Amniotic stem cell (primary cell): ENCODE measurements at regions not wholly inside any gene's neighbourhood (a gene's known extent, or its start where the extent isn't known, plus 50 kb on each side); places are given as distances from the start of the nearest gene placed in this dataset.

Source experiments
- DNase-seq: peaks from one replicate; lab custom pipeline; 2025; lab: John Stamatoyannopoulos, UW

- no peak for DNase-seq
Measured at GRCh38 chr4:4693258-4693657, 151.4 kb upstream of the STX18 start.

GRCh38 chr4:4690854-4691253, 149.0 kb upstream of the STX18 start:
- no peak for DNase-seq

DNA sequence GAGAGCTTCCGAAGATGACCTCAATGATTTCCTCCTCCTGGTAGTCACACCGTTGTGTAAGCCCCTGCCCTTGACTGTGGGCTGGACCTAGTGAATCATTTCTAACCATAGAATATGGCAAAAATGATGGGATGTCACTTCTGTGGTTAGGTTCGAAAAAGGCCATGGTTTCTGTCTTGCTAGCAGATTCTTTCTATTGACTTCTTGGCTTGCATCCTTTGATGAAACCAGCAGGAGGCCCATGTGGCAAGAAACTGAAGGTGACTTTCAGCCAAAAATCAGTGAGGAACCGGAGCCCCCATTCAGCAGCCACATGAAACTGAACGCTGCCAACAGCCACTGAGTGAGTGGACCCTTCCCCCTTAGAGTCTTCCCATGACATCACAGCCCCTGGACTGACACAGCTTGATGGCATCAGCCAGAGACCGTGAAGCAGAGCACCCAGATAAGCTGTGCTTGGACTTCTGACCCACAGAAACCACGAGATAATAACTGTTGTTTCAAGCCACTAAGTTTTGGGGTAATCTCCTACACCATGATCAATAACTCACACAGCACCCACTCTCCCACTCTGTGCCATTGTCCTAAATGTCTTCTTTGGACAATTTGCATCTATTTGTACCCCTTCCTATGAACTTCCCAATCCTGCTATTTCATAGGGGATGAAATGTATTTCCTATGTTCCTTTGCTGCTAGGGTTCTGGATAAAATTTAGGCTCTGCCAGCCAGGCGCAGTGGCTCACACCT, 148.0 kb upstream of the STX18 start:
- DNase-seq = no peak

DNA sequence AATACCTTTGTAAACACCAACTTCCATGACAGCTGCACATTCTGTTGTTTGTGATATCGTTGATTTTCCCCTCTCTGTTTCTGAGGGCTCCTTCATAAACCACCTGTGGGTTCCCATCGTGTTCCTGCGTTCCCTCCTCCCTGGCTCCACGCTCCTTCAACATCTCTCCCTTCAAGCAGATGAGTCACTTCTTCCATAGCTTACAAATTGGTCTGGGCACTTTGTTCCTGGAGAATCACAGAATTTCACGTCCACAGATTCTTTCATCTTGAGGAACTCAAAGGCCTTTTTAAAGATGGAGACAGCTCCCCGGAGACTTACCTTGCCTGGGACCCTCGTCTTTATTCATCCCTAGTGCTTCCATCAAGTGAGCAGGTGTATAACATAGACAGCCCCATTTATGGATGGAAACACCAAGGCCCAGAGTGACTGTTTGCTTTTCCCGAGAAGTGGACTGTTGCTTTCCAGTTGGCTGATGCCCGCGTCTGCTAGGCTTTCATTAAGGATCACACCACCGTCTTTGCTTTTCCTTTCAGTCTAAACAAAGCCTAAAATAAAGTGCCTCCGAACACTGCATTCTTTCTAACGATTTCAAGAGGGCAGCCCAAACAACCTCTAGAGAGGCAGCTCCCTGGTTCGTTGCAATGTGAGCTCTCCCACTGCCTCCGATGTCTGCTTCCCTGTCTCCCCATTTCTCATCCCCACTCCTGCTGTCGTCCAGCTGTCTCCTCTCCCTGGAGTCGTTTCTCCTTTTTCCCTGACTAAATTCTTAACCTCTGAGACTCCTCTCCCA, 146.3 kb upstream of the STX18 start:
- DNase-seq = no peak

GRCh38 chr4:4687100-4687499, 145.3 kb upstream of the STX18 start:
- DNase-seq = no peak

- DNase-seq = no peak
Measured at GRCh38 chr4:4685810-4686795, 144.3 kb upstream of the STX18 start.

- DNase-seq = no peak
Measured at GRCh38 chr4:4681653-4682052, 139.8 kb upstream of the STX18 start.

- no peak for DNase-seq
Measured at GRCh38 chr4:4680758-4681157, 138.9 kb upstream of the STX18 start.

- DNase-seq = no peak
Measured at GRCh38 chr4:4680243-4680642, 138.4 kb upstream of the STX18 start.

DNA sequence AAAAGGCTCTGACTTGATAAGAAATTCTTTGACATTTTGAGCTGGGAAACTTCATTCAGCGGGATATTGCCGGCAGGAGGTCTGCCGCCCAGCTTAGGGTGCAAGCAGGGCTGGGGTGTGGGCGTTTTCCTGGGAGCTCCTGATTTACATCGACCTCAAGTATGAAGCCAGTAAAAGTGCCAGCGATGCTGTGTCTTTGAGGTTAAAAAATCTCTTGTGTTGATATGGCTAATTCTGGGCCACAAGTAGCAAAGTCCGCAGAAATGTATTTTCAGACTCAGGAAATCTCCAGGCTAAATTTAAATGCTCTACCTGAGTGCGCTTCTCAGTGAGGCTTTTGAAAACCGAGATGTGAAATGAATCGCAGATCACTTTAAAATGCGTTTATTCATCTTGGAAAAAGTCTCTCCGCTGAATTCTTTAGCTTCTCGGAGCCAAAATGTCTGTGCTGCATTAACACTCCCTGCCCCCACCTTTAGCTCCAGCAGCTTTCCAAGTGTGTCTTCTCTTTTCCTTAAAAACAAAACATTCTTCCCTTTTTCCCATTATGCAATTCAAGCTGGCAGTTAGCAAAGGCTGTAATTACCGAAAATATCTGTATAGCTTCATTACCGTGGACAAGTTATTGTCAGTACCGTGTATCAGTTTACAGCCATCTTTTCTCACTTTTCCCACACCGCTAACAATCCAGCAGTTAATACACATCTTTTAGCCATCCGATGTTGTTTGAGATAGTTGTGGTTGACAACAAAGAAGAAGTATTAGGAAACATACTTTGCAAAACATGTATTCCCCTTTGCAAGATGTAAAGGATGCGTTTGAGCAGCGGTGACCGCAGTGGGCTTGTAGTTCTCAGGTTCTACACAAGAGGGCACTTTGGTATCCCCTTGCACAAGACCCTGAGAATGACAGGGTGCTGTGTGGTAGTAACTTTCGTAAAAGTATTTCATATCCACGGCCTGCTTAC, 136.0 kb upstream of the STX18 start:
- DNase-seq = no peak

- no peak for DNase-seq
Measured at GRCh38 chr4:4675641-4676040, 133.8 kb upstream of the STX18 start.

DNA sequence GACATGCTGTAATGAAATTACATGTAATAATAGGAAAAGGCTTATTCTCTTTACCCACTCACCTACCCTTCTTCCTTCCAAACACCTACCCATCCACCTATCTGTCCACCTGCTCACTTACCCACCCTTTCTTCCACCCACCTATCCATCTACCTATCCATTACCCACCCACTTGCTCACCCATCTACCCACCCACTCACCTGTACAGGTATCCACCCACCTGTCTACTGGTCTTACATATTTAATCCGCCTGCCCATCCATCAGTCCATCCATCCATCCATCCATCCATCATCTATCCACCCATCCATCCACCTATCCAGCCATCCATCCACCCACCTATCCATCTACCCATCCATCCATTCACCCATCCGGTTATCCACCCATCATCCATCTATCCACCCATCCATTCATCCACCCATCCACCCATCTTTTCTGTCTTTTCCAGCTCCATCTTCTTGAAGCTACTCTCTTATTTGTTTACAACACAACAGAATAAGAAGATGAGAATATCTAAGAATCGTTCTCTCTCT, 133.3 kb upstream of the STX18 start:
- no peak for DNase-seq

- DNase-seq = no peak
Measured at GRCh38 chr4:4673070-4673469, 131.2 kb upstream of the STX18 start.

DNA sequence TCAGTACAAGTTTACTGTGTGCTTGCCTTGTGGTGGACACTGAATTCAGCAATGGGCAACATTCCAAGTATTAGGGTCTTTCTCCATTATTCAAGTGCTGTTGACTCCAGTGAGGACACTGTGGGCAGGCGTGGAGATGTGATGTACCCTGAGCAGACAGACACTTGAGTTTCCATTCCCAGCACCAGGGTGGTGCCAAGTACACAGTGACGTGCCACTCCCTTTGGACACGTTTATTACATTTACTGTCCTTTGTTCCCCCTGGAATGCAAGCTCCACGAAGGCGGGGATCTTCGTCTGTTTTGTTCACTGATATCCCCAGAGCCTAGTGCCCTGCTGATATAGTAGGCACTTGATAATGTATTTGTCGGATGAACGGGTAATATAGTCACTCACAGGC, 130.6 kb upstream of the STX18 start:
- no peak for DNase-seq

GRCh38 chr4:4671774-4672349, 130.0 kb upstream of the STX18 start:
- no peak for DNase-seq

GRCh38 chr4:4670869-4671268, 129.0 kb upstream of the STX18 start:
- DNase-seq = no peak

DNA sequence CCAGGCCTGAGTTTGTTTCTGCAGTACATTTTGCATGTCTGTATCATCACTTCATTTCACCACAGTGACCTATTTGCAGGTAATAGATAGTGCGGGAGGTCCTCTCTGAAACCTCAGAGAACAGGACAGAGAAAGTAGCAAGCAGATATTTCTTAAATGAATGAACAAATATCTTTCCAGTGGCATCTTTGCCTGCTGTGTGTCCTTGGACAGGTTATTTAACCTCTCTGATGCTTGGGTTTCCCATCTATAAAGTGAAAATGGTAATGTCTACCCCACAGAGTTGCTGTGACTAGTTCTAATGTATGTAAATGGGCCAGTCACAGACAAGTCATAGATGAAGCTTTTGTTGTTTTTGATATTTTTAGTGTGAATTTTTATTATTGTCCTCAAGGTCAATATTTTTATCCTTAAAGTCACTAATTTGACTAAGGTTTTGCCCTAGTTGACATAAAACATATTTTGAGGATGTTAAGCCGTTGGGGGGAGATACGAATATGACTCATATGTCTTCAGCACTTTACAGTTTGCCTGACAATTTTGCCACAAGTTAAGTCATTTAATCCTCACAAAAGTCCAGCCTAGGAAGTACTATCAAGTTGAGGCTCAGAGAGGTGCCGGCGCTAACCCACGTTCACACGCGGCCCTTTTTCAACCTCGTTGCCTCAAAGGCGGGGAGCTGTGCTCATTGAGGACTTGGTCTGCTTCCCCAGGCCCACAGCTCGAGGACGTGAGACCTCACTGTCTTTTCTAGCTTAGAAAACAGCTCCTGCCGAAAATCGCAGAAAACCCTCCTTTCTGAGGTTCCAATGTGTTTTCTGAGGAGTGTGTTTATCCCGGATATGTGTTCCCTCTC, 126.7 kb upstream of the STX18 start:
- DNase-seq = no peak

DNA sequence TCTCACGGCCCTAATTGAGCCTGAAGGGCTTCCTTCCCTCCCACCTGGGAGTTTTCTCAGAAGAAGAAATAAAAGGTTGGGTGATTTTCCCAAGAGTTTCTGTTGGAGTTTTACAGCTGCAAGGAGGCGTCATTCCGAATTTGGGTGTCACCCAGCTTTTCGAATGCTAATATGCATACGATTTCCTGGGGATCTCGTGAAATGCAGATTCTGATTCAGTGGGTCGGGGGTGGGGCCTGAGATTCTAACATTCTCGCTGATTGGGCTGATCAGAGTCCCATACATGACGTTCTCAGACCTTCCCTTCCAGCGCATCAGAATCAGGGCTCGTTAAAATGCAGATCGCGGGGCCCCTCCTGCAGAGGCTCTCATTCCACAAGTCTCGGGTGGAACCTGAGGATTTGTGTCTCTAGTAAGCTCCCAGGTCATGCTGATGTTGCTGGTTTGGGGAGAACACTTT, 125.8 kb upstream of the STX18 start:
- no peak for DNase-seq
